GM12865 (cell line): ENCODE measurements at regions not wholly inside any gene's neighbourhood (a gene's known extent, or its start where the extent isn't known, plus 50 kb on each side); places are given as distances from the start of the nearest gene placed in this dataset.
"Not testable (repeated sequence)": the region's sequence is repeated elsewhere in the genome, so short reads cannot be mapped to it uniquely, and the experiment has no call there.

Experiments
- DNase-seq: peaks from one replicate; pipeline ENCODE4 v3.0.0; 2010; ENCODE audit warnings: low read depth
- H3K4me3 ChIP-seq: 2 replicates; pipeline ENCODE4 v1.5.1; 2011; ENCODE audit warnings: mild to moderate bottlenecking, low read depth, low read length, control low read depth
- TF ChIP-seq, protein P1 (sequence below): IDR thresholded peaks from 2 replicates; pipeline ENCODE4 v1.5.1; 2011; ENCODE audit warnings: low read length, control low read depth, low read depth, inconsistent platforms; ENCODE audit not compliant: insufficient read depth; ENCODE audit errors: missing control alignments

DNA sequence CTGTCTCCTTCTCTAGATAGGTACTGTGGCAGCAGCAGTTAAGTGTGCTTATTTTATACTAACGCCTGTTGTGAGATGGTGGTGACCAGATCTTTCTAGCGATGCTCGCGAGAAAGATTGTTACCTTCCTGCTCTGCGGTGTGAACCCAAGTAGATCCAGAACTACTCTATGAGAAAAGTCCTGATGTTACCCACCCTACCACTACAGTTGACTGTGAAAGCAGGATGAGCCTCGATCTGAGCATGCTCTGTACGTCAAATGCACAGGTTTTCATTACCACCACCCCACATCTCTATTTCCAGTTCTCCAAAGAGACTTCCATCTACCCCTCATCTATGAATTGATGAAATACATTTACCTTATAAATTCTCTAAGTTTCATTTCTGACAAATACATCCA lies 64.6 kb upstream of the KCTD7 start:
- TF ChIP-seq, protein P1, sequence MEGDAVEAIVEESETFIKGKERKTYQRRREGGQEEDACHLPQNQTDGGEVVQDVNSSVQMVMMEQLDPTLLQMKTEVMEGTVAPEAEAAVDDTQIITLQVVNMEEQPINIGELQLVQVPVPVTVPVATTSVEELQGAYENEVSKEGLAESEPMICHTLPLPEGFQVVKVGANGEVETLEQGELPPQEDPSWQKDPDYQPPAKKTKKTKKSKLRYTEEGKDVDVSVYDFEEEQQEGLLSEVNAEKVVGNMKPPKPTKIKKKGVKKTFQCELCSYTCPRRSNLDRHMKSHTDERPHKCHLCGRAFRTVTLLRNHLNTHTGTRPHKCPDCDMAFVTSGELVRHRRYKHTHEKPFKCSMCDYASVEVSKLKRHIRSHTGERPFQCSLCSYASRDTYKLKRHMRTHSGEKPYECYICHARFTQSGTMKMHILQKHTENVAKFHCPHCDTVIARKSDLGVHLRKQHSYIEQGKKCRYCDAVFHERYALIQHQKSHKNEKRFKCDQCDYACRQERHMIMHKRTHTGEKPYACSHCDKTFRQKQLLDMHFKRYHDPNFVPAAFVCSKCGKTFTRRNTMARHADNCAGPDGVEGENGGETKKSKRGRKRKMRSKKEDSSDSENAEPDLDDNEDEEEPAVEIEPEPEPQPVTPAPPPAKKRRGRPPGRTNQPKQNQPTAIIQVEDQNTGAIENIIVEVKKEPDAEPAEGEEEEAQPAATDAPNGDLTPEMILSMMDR: no peak
- no peak overlapping the region for H3K4me3 ChIP-seq
- no peak for DNase-seq

DNA sequence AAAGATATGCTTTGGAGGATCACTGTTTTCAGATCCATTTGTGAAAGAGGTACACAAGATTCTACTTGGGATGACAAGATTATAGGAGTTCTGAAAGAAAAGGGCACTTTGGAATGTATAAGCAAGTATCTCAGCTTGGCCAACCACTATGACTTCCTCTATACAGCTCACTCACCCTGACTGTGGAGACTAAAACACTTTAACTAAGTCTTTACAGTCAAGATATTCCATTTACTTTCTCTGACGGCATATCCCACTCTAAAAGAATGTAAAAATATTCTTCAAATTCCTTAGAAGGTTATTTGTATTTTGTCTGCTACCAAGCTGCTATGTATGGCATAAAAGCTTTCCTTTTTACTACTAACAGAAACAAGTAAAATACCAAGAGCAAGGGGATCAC lies 58.5 kb upstream of the KCTD7 start:
- H3K4me3 ChIP-seq, DNase-seq: not testable (repeated sequence)

GRCh38 chr7:66571568-66571967 lies 57.1 kb upstream of the KCTD7 start:
- no peak overlapping the region for H3K4me3 ChIP-seq
- TF ChIP-seq, protein P1: no peak

DNA sequence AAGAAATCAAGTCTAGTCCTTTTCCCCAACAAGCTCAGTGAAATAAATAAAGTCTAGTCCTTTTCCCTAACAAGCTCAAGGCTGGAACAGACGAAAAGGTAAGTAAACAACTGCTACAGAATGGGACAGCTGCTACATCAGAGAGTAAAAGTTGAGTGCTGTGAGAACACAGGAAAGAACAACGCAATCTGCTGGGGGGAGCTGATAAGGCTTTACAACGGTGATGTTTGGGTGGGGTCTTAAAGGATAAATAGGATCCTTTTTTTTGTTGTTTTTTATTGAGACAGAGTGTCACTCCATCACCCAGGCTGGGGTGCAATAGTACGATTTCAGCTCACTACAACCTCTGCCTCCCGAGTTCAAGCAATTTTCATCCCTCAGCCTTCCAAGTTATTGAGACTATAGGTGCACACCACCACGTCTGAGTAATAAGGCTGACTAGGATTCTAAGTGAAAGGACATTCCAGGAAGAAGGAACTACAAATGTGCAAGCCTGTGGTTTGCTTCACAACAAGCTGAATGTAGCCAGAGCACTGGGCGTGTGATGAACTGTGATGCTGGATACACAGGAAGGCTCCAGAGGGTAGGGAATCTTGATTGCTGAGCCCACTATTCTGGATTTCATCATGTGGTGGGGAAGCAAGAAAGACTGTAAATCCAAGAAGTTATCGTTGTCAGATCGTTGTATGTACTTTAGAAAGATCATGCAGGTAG lies 54.7 kb upstream of the KCTD7 start:
- H3K4me3 ChIP-seq, DNase-seq: not testable (repeated sequence)

More at GRCh38 chr7:66571568-66571967, 57.1 kb upstream of the KCTD7 start:
- DNase-seq: no peak

GRCh38 chr7:66574768-66575167 lies 53.9 kb upstream of the KCTD7 start:
- not testable (repeated sequence) for H3K4me3 ChIP-seq, DNase-seq

DNA sequence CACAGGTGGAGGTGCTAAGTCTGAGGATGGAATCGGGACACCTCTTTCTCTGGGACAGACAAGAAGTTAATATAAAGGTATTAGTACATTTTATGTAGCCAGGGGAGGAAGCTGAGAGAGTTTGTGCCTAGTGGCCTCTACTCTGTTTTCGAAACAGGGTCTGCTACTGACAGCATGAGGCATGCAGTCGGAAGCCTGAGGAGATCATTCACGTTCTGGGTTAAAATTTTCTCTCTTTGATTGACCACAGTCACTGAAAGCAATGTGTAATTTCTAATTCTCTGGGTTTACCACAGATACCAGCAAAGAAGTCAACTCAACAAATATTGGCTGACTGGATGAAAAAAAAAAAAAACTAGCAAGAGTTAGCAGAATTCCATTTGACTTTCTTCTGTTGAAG lies 53.3 kb upstream of the KCTD7 start:
- no peak for DNase-seq
- TF ChIP-seq, protein P1: no peak

DNA sequence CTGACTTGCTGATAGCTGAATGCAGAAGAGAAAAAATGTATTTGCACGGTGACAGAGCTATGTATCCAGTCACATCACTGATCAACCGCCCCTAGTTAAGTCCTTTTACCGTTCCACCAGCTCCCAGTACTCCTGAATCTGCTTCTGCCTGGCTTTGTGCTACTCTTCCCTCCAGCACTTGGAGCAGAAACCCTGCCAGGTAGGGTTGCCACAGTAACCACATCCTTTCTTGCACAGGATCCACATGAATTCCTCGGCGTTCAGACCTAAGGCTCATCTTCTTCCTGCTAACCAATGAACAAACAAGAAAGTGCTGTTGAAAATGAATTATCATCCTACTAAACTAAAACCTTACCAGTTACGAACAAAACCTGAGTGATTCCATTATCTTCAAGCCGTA lies 52.0 kb upstream of the KCTD7 start:
- TF ChIP-seq, protein P1: no peak
- DNase-seq: no peak
- H3K4me3 ChIP-seq: no peak overlapping the region

More for the DNA sequence above, 53.3 kb upstream of the KCTD7 start:
- H3K4me3 ChIP-seq: no peak overlapping the region
